ENCODE measurements at regions not wholly inside any gene's neighbourhood (a gene's known extent, or its start where the extent isn't known, plus 50 kb on each side); places are given as distances from the start of the nearest gene placed in this dataset.

GRCh38 chr10:6305401-6306321, 102.9 kb downstream of the PFKFB3 start:
- no peak for DNase-seq (ENCODE audit: low read depth in 2 of 3, low spot score in 2 of 3)

- DNase-seq (ENCODE audit: low read depth in 2 of 3, low spot score in 2 of 3): no peak
These were observed 104.2 kb downstream of the PFKFB3 start for GRCh38 chr10:6306917-6307316.

- no peak for DNase-seq (ENCODE audit: low read depth in 2 of 3, low spot score in 2 of 3)
These were observed 107.1 kb downstream of the PFKFB3 start for GRCh38 chr10:6309816-6310215.

GRCh38 chr10:6310977-6311376, 108.2 kb downstream of the PFKFB3 start:
- DNase-seq (ENCODE audit: low read depth in 2 of 3, low spot score in 2 of 3): no peak

GRCh38 chr10:6311700-6312330, 109.1 kb downstream of the PFKFB3 start:
- DNase-seq (ENCODE audit: low read depth in 2 of 3, low spot score in 2 of 3): no peak

GRCh38 chr10:6312636-6313035, 109.9 kb downstream of the PFKFB3 start:
- DNase-seq (ENCODE audit: low read depth in 2 of 3, low spot score in 2 of 3): no peak

- DNase-seq (ENCODE audit: low read depth in 2 of 3, low spot score in 2 of 3): no peak
These were observed 110.6 kb downstream of the PFKFB3 start for GRCh38 chr10:6313111-6313895.

GRCh38 chr10:6314620-6315205, 112.0 kb downstream of the PFKFB3 start:
- DNase-seq (ENCODE audit: low read depth in 2 of 3, low spot score in 2 of 3): no peak

- DNase-seq (ENCODE audit: low read depth in 2 of 3, low spot score in 2 of 3): no peak
These were observed 116.4 kb downstream of the PFKFB3 start for GRCh38 chr10:6319119-6319518.

GRCh38 chr10:6320320-6321010, 117.7 kb downstream of the PFKFB3 start:
- DNase-seq (ENCODE audit: low read depth in 2 of 3, low spot score in 2 of 3): no peak

- DNase-seq (ENCODE audit: low read depth in 2 of 3, low spot score in 2 of 3): no peak
These were observed 119.1 kb downstream of the PFKFB3 start for GRCh38 chr10:6321880-6322279.

GRCh38 chr10:6322805-6323204, 120.1 kb downstream of the PFKFB3 start:
- DNase-seq (ENCODE audit: low read depth in 2 of 3, low spot score in 2 of 3): no peak

- no peak for DNase-seq (ENCODE audit: low read depth in 2 of 3, low spot score in 2 of 3)
These were observed 125.4 kb downstream of the PFKFB3 start for GRCh38 chr10:6327961-6328698.

GRCh38 chr10:6328699-6329423, 126.1 kb downstream of the PFKFB3 start:
- no peak for DNase-seq (ENCODE audit: low read depth in 2 of 3, low spot score in 2 of 3)

GRCh38 chr10:6333086-6333485, 130.4 kb downstream of the PFKFB3 start:
- DNase-seq (ENCODE audit: low read depth in 2 of 3, low spot score in 2 of 3): no peak

- DNase-seq (ENCODE audit: low read depth in 2 of 3, low spot score in 2 of 3): no peak
These were observed 131.2 kb downstream of the PFKFB3 start for GRCh38 chr10:6333973-6334372.

- DNase-seq (ENCODE audit: low read depth in 2 of 3, low spot score in 2 of 3): no peak
These were observed 133.3 kb downstream of the PFKFB3 start for GRCh38 chr10:6336016-6336415.

- DNase-seq (ENCODE audit: low read depth in 2 of 3, low spot score in 2 of 3): no peak
These were observed 134.7 kb downstream of the PFKFB3 start for GRCh38 chr10:6337382-6337781.

- DNase-seq (ENCODE audit: low read depth in 2 of 3, low spot score in 2 of 3): no peak
These were observed 135.6 kb downstream of the PFKFB3 start for GRCh38 chr10:6338361-6338760.
